ENCODE measurements at regions not wholly inside any gene's neighbourhood (a gene's known extent, or its start where the extent isn't known, plus 50 kb on each side); places are given as distances from the start of the nearest gene placed in this dataset.

DNA sequence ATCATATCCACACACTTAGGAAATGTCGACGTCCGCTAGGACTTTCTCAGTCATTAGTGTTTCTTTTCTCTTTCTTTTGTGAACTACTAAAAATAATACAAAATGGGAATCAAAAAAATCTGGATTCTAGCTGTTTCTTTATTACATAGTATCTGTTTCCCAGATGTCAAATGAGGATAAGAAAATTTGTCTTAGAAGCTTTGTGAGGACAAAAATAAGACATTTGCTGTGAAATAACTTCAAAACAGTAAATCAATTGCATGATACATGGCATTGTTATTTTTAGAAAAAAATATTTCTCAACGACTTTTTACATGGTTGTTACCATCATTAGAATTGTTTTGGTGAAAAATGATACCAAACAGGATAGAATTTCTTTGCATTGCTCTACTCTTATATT, 71.4 kb upstream of the IFNG-AS1 start:
- TF ChIP-seq POLR2AphosphoS5 (IDR thresholded peaks at IDR 0.05; ENCODE audit: low read depth, low read length) = no peak
- TF ChIP-seq TAF1 (IDR thresholded peaks at IDR 0.05; ENCODE audit: borderline replicate concordance, insufficient read depth, low read length) = no peak
- TF ChIP-seq, protein P1, sequence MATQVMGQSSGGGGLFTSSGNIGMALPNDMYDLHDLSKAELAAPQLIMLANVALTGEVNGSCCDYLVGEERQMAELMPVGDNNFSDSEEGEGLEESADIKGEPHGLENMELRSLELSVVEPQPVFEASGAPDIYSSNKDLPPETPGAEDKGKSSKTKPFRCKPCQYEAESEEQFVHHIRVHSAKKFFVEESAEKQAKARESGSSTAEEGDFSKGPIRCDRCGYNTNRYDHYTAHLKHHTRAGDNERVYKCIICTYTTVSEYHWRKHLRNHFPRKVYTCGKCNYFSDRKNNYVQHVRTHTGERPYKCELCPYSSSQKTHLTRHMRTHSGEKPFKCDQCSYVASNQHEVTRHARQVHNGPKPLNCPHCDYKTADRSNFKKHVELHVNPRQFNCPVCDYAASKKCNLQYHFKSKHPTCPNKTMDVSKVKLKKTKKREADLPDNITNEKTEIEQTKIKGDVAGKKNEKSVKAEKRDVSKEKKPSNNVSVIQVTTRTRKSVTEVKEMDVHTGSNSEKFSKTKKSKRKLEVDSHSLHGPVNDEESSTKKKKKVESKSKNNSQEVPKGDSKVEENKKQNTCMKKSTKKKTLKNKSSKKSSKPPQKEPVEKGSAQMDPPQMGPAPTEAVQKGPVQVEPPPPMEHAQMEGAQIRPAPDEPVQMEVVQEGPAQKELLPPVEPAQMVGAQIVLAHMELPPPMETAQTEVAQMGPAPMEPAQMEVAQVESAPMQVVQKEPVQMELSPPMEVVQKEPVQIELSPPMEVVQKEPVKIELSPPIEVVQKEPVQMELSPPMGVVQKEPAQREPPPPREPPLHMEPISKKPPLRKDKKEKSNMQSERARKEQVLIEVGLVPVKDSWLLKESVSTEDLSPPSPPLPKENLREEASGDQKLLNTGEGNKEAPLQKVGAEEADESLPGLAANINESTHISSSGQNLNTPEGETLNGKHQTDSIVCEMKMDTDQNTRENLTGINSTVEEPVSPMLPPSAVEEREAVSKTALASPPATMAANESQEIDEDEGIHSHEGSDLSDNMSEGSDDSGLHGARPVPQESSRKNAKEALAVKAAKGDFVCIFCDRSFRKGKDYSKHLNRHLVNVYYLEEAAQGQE (IDR thresholded peaks at IDR 0.05; ENCODE audit: insufficient read depth in 1 of 2, low read depth in 2 of 2, low read length in 2 of 2) = no peak
- TF ChIP-seq SIN3A (IDR thresholded peaks at IDR 0.05; ENCODE audit: borderline replicate concordance, insufficient read depth, low read length) = no peak
- no peak for TF ChIP-seq FOXP2 (optimal IDR thresholded peaks at IDR 0.05; ENCODE audit: borderline replicate concordance, extremely low read depth, extremely low read length, insufficient read depth)
